HG02973 (cell line): ENCODE measurements at regions not wholly inside any gene's neighbourhood (a gene's known extent, or its start where the extent isn't known, plus 50 kb on each side); places are given as distances from the start of the nearest gene placed in this dataset.

Source experiments
- ATAC-seq: cut with Tn5 transposase; IDR thresholded peaks from one replicate; pipeline ENCODE4 v1.9.1; 2021; ENCODE audit warnings: moderate library complexity; ENCODE audit not compliant: unreplicated experiment

DNA sequence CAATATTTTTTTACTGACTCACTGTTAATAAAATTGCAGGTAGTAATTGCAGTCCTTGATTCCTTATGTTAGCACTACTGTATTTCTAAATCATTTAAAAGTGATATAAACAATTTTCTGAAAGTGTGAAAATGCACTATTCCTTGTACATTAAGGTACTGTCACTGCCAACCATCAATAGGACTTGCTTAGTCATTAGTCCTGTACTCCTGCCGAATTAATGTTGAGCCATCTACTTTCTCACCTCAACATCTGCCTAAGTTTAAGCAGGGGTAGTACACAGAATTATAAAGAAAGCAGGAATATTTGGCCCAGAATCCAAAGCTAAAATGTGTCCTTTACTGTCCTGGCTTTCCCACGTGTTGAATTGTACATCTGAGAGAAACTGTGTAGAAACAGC, 87.0 kb upstream of the TRPC3 start:
- ATAC-seq, result no peak

DNA sequence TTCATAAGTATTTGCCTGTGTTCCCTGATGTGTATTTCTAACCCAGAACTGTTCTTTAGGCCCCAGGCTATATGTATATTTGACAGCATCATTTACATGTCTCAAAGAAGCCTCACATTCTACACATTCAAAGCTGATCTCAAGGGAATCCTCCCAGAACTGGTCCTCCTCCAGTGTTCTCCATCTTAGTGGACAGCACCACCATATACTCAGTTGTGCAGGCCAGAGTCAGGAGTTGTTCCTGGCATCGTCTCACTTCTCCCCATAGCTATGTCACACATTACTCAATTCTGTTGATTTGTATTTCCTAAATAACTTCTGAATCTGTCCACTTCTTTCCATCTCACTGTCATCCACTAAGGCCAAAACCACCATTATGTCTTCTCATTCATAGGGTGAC, 82.8 kb upstream of the TRPC3 start:
- ATAC-seq, result no peak

DNA sequence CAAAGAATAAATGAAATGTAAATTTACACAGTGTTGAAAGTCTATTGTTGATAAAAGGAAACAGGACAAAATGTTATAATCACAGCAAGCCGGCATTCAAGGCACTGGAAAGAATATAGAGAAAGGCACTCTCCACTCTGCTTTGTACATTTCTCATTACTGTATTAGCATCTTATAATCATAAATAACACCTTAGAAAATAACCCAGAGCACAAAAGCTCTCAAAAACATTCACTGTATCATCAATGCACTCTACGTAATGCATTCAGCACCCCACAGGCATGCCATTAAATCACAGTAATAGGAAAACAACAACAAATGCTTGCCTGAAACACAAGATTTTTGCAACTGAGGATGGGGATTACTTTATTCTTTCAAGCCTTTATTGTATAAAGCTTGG, 75.3 kb upstream of the TRPC3 start:
- ATAC-seq, result no peak

DNA sequence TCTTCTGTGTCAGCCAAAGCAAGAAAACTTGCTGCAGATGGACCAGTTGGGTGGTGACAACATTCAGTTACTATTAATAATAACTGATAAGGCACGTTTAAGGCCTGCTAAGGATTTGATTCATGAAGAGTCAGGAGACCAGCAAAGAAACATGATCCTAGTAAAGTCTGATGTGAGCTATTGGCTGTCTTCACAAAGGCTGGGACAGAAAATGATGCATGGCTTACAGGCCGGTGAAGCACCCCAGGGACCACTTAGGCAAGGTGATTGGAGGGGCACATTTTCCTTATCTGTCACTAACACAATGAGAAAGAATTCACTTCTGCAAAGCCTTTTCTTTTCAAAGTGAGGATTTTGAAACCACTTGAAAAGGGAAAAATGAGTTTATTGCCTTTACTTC, 65.4 kb upstream of the TRPC3 start:
- ATAC-seq, result no peak

DNA sequence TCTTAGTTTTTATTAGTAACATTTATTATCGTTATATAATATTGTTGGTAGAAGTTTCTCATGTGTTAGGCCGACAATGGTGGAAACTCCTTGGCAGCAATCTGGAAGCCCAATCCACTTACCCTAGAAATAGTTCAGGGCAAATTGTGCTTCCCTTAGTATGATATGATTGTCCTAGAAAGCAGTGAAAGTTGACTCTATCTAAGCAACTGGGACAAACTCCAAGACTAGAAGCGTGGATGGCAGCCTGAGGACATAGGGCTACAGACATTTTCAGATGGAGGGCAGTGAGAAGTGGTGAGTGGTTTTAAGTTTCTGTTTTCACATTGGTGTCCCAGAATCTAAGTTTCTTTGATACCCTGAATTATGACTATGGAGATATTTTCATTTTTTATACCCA, 63.3 kb upstream of the TRPC3 start:
- ATAC-seq, result no peak

DNA sequence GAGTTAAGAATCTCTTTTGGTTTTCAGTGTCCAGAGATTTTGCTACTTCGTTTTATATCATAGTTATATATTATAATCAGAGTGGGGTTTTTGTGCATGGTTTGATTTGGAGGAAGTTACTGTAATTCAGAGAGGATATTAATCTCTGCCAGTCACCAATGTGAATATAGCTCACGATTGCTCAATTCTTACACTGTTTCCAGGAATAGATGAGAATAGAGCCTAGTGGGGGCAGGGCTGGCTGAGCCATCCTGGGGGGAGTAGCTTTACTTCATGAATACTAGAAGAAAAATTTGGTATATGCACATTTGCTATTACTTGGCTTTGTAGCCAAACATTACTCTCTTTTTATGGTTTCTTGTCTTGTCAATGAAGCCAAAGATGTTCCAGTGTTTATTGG, 60.9 kb upstream of the TRPC3 start:
- no peak for ATAC-seq

DNA sequence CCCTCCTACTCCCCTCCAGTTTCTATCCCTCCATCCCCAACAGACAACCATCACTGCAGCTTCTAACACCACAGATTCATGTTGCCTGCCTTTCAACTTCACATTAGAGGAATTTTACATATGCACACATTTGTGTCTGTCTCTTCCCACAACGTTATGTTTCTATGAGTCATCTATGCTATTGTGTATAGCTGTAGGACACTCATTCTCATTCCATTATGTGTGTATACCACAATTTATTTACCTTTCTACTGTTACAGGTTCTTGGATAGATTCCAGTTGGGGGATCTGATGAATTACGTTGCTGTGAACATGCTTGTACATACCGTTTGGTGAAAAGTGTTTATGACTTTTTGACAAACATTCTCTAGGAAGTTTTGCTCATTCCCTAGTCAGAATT, 58.8 kb upstream of the TRPC3 start:
- ATAC-seq, result no peak

DNA sequence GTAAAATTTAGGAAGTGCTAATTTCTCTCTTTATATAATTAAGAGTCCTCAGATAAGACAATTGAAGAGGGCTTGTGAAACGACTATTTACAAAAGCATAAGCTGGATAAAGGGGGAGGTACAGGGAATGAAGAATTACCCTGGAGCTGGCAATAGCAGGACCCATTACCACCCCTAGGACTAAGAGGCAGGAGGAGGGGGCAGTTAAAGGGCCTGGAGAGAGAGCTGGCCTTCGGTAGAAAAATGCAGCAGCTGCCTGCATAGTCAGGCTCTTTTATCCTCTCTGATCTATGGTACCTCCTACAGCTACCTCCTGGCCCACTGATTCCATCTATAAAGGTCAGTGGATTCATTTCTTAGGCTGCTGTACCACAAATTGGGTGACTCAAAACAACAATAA, 57.7 kb upstream of the TRPC3 start:
- no peak for ATAC-seq

DNA sequence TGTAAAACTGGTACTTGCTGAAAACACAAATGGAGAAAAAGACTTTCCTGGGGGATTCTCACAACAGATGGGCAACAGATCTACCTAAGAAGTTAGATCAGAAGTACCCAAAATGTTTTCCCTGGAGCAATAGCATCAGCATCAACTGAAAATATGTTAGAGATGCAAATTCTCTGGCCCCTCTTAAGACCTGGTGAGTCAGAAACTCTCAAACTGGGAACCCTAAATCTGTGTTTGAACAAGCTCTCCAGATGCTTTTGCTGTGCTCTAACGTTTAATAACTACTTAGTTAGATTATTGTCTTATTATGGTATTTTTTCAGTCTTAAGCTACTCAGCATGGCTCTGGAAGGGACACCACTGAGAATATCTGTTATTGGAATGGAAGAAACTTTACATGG, 55.2 kb upstream of the TRPC3 start:
- ATAC-seq, result no peak

DNA sequence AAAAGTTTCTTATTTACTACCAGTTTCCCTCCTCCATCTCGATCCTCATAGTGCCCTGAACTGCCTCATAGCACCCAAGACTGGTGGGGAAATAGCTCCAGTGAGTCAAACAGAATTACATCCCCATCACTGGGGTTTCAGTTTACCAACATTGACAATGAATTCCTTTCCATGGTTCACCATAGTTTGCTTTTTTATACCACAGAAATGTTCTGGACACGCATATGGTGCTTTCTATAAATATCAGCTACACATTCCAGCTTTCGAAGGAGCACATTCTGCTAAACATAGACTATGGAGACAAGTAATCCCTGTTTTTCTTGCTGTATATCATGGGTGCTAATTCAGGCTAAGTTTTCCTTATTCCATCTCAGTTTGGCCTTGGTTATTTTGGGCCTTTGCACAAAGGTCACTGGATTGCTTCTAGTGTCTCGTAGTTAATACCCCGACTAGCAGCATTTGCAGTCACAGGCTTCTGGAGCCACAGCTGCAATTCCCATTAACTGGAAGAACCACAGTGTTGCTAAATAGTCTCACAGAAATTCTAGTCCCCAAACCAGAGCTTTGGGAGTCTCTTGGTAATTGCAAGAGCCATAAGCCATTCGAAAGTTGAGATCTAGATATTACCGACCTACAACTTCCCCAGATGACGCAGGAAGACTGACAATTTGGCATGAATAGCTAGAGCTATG, 53.4 kb upstream of the TRPC3 start:
- ATAC-seq, result no peak

DNA sequence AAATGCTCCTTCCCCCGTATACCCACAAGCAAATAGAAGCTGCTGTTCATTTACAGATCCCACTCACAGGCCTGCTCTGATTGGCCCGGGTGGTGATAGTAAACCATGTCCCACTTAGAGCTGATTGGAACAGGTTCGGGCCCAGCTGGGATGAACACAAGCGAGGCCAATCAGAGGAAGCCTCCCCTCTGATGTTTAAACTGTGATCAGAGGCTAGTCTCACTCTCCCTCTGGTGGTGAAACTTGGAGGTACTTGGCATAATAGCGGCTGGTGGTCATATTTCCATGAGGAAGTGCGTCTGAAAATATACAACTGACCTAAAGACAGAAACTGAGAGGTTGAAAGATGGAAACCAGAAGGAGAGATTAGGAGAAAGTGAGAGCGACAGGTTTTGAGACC, 51.5 kb upstream of the TRPC3 start:
- ATAC-seq, result peak; percentile 91
